NCI-H510A treated with DMSO at 0.1 percent for 48 hours (cell line): ENCODE measurements at regions not wholly inside any gene's neighbourhood (a gene's known extent, or its start where the extent isn't known, plus 50 kb on each side); places are given as distances from the start of the nearest gene placed in this dataset.
"Not testable (repeated sequence)": the region's sequence is repeated elsewhere in the genome, so short reads cannot be mapped to it uniquely, and the experiment has no call there.

Experiments used
- DNase-seq: peaks from one replicate; lab custom pipeline; 2025; lab: John Stamatoyannopoulos, UW

GRCh38 chr14:34172550-34173368 lies 221.9 kb upstream of the EGLN3 start:
- no peak for DNase-seq

- DNase-seq: no peak
Measured at GRCh38 chr14:34172173-34172451, 221.2 kb upstream of the EGLN3 start.

GRCh38 chr14:34171431-34172172 lies 220.7 kb upstream of the EGLN3 start:
- no peak for DNase-seq

GRCh38 chr14:34170882-34171281 lies 220.0 kb upstream of the EGLN3 start:
- DNase-seq: no peak

GRCh38 chr14:34169561-34169960 lies 218.7 kb upstream of the EGLN3 start:
- DNase-seq: no peak

GRCh38 chr14:34168656-34169055 lies 217.8 kb upstream of the EGLN3 start:
- DNase-seq: no peak

GRCh38 chr14:34165847-34166350 lies 215.0 kb upstream of the EGLN3 start:
- DNase-seq: no peak

GRCh38 chr14:34164162-34164864 lies 213.4 kb upstream of the EGLN3 start:
- DNase-seq: no peak

GRCh38 chr14:34161351-34162082 lies 210.6 kb upstream of the EGLN3 start:
- no peak for DNase-seq

- no peak for DNase-seq
Measured at GRCh38 chr14:34160619-34161018, 209.7 kb upstream of the EGLN3 start.

- no peak for DNase-seq
Measured at GRCh38 chr14:34157651-34158050, 206.8 kb upstream of the EGLN3 start.

GRCh38 chr14:34147461-34147860 lies 196.6 kb upstream of the EGLN3 start:
- DNase-seq: no peak

- DNase-seq: not testable (repeated sequence)
Measured at GRCh38 chr14:34140127-34140526, 189.3 kb upstream of the EGLN3 start.

GRCh38 chr14:34139160-34140121 lies 188.6 kb upstream of the EGLN3 start:
- peak; percentile 72 for DNase-seq

- DNase-seq: peak; percentile 40
Measured at GRCh38 chr14:34138175-34138574, 187.3 kb upstream of the EGLN3 start.

- DNase-seq: peak; percentile 39
Measured at GRCh38 chr14:34137001-34137745, 186.3 kb upstream of the EGLN3 start.

- no peak for DNase-seq
Measured at GRCh38 chr14:34135492-34135891, 184.6 kb upstream of the EGLN3 start.

- no peak for DNase-seq
Measured at GRCh38 chr14:34134484-34134883, 183.6 kb upstream of the EGLN3 start.

- no peak for DNase-seq
Measured at GRCh38 chr14:34129927-34130552, 179.2 kb upstream of the EGLN3 start.

GRCh38 chr14:34128665-34129064 lies 177.8 kb upstream of the EGLN3 start:
- no peak for DNase-seq
